Tibial artery (tissue), 4 donors: ENCODE measurements at regions not wholly inside any gene's neighbourhood (a gene's known extent, or its start where the extent isn't known, plus 50 kb on each side); places are given as distances from the start of the nearest gene placed in this dataset.

Experiments
- DNase-seq, 2 donors: peaks; one replicate each; pipeline ENCODE4 v3.0.0-alpha.2; 2019
- H3K27ac ChIP-seq, 2 donors: fragments of 200-600 bp; sonication (generic) in 1 of 2; 1 replicate in 1 of 2; 2 replicates in 1 of 2; pipeline ENCODE4 v1.5.1; 2018 to 2019; ENCODE audit warnings: mild to moderate bottlenecking in 1 of 2
- H3K27me3 ChIP-seq, 2 donors: fragments of 200-600 bp; sonication (generic) in 1 of 2; one replicate each; pipeline versions ENCODE4 v1.5.1 to v1.6.0; 2016 to 2019
- H3K36me3 ChIP-seq, 3 donors: fragments of 200-600 bp; sonication (generic) in 2 of 3; one replicate each; pipeline ENCODE4 v1.5.1; 2016 to 2019; ENCODE audit warnings: mild to moderate bottlenecking in 2 of 3
- H3K4me1 ChIP-seq, 4 donors: fragments of 200-600 bp; sonication (generic) in 2 of 4; 1 replicate in 3 of 4; 2 replicates in 1 of 4; pipeline ENCODE4 v1.5.1; 2016 to 2019
- H3K4me3 ChIP-seq, 2 donors: fragments of 200-600 bp; sonication (generic) in 1 of 2; 1 replicate in 1 of 2; 2 replicates in 1 of 2; pipeline ENCODE4 v1.5.1; 2018 to 2019; ENCODE audit warnings: mild to moderate bottlenecking in 2 of 2
- H3K9me3 ChIP-seq, 3 donors: fragments of 200-600 bp; sonication (generic) in 1 of 3; one replicate each; pipeline ENCODE4 v1.5.1; 2016 to 2019
- intact Hi-C: fragments of 100-400 bp; cut with DNase I; formaldehyde crosslinking; loops from one replicate; pipeline ENCODE4 v1.15.0; 2023; ENCODE audit warnings: low total_unique reads
- TF ChIP-seq, protein P1 (sequence below), 2 experiments: fragments of 200-600 bp in 1 of 2; fragments of 450-650 bp in 1 of 2; IDR thresholded peaks; one replicate each; pipeline ENCODE4 v1.5.1; 2017 to 2019; ENCODE audit warnings: antibody characterized with exemption in 2 of 2, mild to moderate bottlenecking in 1 of 2, moderate library complexity in 1 of 2

DNA sequence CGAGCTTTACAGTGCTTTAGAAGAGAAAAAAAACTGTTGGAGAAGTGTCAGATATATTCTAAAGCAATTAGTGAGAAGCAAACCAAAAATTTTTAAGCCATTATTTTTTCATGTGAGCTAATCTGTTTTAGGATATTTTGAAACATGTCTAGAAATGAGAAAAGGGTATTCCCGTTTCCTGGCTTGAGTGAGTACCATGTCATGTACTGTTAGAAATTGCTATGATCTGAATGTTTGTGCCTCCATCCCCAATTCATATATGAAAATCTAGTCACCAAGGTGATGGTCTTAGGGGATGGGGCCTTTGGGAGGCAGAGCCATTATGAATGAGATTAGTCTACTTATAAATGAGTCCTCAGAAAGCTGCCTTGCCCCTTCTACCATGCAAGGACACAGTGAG is 493.3 kb upstream of the GCFC2 start:
- TF ChIP-seq, protein P1, sequence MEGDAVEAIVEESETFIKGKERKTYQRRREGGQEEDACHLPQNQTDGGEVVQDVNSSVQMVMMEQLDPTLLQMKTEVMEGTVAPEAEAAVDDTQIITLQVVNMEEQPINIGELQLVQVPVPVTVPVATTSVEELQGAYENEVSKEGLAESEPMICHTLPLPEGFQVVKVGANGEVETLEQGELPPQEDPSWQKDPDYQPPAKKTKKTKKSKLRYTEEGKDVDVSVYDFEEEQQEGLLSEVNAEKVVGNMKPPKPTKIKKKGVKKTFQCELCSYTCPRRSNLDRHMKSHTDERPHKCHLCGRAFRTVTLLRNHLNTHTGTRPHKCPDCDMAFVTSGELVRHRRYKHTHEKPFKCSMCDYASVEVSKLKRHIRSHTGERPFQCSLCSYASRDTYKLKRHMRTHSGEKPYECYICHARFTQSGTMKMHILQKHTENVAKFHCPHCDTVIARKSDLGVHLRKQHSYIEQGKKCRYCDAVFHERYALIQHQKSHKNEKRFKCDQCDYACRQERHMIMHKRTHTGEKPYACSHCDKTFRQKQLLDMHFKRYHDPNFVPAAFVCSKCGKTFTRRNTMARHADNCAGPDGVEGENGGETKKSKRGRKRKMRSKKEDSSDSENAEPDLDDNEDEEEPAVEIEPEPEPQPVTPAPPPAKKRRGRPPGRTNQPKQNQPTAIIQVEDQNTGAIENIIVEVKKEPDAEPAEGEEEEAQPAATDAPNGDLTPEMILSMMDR (IDR thresholded peaks at IDR 0.05) = no peak
- Histone ChIP-seq H3K27me3 (no peaks in the 10 kb centered on the region), H3K36me3 (no peaks in the 10 kb centered on the region), H3K4me3 (no peak overlapping the region), H3K4me1 (no peaks in the 10 kb centered on the region), H3K27ac (no peak overlapping the region), H3K9me3 (no peaks in the 10 kb centered on the region)
- intact Hi-C loops = no loop called here
- DNase-seq = no peak

GRCh38 chr2:76202866-76203265 is 492.2 kb upstream of the GCFC2 start:
- TF ChIP-seq, protein P1 (IDR thresholded peaks at IDR 0.05) = no peak
- H3K4me3 ChIP-seq = no peak overlapping the region
- intact Hi-C loops = no loop called here
- H3K4me1 ChIP-seq = no peaks in the 10 kb centered on the region
- no peaks in the 10 kb centered on the region for H3K36me3 ChIP-seq
- H3K9me3 ChIP-seq = no peaks in the 10 kb centered on the region
- no peak overlapping the region for H3K27ac ChIP-seq
- H3K27me3 ChIP-seq = no peaks in the 10 kb centered on the region
- no peak for DNase-seq

- Histone ChIP-seq H3K4me1 (no peaks in the 10 kb centered on the region), H3K36me3 (no peaks in the 10 kb centered on the region), H3K27ac (no peak overlapping the region), H3K4me3 (no peak overlapping the region), H3K9me3 (no peaks in the 10 kb centered on the region), H3K27me3 (no peaks in the 10 kb centered on the region)
- TF ChIP-seq, protein P1 (IDR thresholded peaks at IDR 0.05) = peak; percentile 34 to 61
- DNase-seq = peak in 1 of 2 donors; percentile 37
- intact Hi-C loops = no loop called here
Observed at GRCh38 chr2:76197842-76198448, 487.2 kb upstream of the GCFC2 start.

DNA sequence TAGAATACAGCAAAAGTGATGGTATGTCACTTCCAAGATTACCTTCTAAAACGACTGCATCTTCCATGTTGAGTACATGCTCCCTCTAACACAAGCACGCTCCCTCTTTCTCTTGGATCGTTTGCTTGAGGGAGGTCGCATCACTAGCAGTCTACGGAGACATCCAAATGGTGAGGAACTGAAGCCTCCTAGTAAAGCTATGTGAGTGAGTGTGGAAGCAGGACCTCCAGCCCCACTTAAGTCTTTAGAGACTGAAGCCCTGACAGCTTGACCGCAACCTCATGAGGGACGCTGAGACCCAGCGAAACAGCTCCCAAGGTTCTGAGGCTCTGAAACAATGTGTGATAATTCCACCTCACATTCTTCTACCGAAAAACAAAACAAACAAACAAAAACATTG is 486.7 kb upstream of the GCFC2 start:
- no peak for DNase-seq
- H3K9me3 ChIP-seq = no peaks in the 10 kb centered on the region
- intact Hi-C loops = no loop called here
- no peaks in the 10 kb centered on the region for H3K4me1 ChIP-seq
- no peaks in the 10 kb centered on the region for H3K27me3 ChIP-seq
- TF ChIP-seq, protein P1 (IDR thresholded peaks at IDR 0.05) = no peak
- no peak overlapping the region for H3K27ac ChIP-seq
- no peaks in the 10 kb centered on the region for H3K36me3 ChIP-seq
- no peak overlapping the region for H3K4me3 ChIP-seq

DNA sequence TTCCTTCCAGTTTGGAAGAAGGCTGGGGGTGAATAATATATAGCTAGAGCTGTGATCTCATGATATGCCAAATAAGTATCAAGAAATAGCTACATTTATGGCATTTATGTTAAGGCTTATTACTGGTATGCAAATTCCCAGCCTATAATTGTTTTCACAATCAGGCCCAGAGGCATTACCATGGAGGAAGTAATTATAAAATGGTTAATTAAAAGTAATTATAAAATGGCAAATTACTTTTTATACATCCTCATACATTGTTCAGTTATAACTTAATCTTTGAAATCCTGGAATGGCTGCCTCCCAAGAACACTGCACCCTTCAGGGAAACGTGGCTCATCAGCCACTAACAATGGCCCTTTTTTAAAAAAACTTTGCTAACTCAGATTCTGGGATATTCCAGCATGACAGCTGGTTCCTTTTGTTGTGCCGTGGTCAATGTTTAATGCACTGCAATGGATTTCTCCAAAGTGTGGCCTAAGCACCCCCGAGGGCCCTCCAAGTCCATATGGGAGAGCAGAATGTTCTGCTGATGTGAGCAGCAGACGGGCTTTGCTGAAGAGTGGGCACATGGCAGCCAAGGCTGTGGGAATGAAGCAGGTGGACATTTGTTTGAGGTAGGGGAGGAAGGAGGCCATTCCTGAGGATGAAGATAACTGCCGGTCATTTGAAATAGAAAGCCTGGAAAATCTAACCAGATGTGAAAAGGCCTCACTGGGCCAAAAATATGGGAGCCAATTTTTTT is 483.5 kb upstream of the GCFC2 start:
- intact Hi-C loops = no loop called here
- Histone ChIP-seq H3K36me3 (no peaks in the 10 kb centered on the region), H3K9me3 (no peaks in the 10 kb centered on the region), H3K4me1 (no peaks in the 10 kb centered on the region), H3K4me3 (no peak overlapping the region), H3K27me3 (no peaks in the 10 kb centered on the region), H3K27ac (no peak overlapping the region)
- TF ChIP-seq, protein P1 (IDR thresholded peaks at IDR 0.05) = no peak
- no peak for DNase-seq
